ENCODE measurements at regions not wholly inside any gene's neighbourhood (a gene's known extent, or its start where the extent isn't known, plus 50 kb on each side); places are given as distances from the start of the nearest gene placed in this dataset.

- TF ChIP-seq CTCF (IDR thresholded peaks at IDR 0.05; ENCODE audit: unreplicated experiment) = no peak
- ChIA-PET CTCF (no interaction called here), POLR2A (no interaction called here)
- Mint-ChIP-seq H3K27ac (ENCODE audit: low read depth, unreplicated experiment) (peak overlapping the region; percentile 40), H3K27me3 (ENCODE audit: insufficient read depth, unreplicated experiment) (peaks cover 87% of the 10 kb centered on the region), H3K4me3 (ENCODE audit: unreplicated experiment) (peak overlapping the region; percentile 24), H3K4me1 (ENCODE audit: insufficient read depth, unreplicated experiment) (peaks cover 17% of the 10 kb centered on the region), H3K36me3 (ENCODE audit: insufficient read depth, unreplicated experiment) (no peaks in the 10 kb centered on the region), H3K9me3 (ENCODE audit: unreplicated experiment) (no peaks in the 10 kb centered on the region)
- DNase-seq (ENCODE audit: unreplicated experiment) = no peak
- intact Hi-C loops (cut with micrococcal nuclease) = no loop called here
- BruUV-seq (replicated peaks) = no TSS peak
Measured at GRCh38 chr10:100655760-100656421, 89.5 kb upstream of the PAX2 start.

GRCh38 chr10:100656454-100656853 is 88.9 kb upstream of the PAX2 start:
- intact Hi-C loops (cut with micrococcal nuclease) = no loop called here
- BruUV-seq (replicated peaks) = no TSS peak
- H3K4me1 Mint-ChIP-seq (ENCODE audit: insufficient read depth, unreplicated experiment) = peaks cover 20% of the 10 kb centered on the region
- no peak overlapping the region for H3K27ac Mint-ChIP-seq (ENCODE audit: low read depth, unreplicated experiment)
- H3K36me3 Mint-ChIP-seq (ENCODE audit: insufficient read depth, unreplicated experiment) = no peaks in the 10 kb centered on the region
- ChIA-PET POLR2A (no interaction called here), CTCF (no interaction called here)
- H3K27me3 Mint-ChIP-seq (ENCODE audit: insufficient read depth, unreplicated experiment) = peaks cover 87% of the 10 kb centered on the region
- peak overlapping the region; percentile 24 for H3K4me3 Mint-ChIP-seq (ENCODE audit: unreplicated experiment)
- peak; percentile 72 for DNase-seq (ENCODE audit: unreplicated experiment)
- no peak for TF ChIP-seq CTCF (IDR thresholded peaks at IDR 0.05; ENCODE audit: unreplicated experiment)
- H3K9me3 Mint-ChIP-seq (ENCODE audit: unreplicated experiment) = no peaks in the 10 kb centered on the region

GRCh38 chr10:100658269-100658668 is 87.1 kb upstream of the PAX2 start:
- CTCF ChIA-PET = interaction anchor here (0.5 kb wide), 1 partner anchor 338 kb away, joined by 3 read pairs; no protein-coding TSS in a partner anchor
- TF ChIP-seq CTCF (IDR thresholded peaks at IDR 0.05; ENCODE audit: unreplicated experiment) = no peak
- Mint-ChIP-seq H3K9me3 (ENCODE audit: unreplicated experiment) (no peaks in the 10 kb centered on the region), H3K36me3 (ENCODE audit: insufficient read depth, unreplicated experiment) (no peaks in the 10 kb centered on the region), H3K27me3 (ENCODE audit: insufficient read depth, unreplicated experiment) (peaks cover 73% of the 10 kb centered on the region), H3K4me1 (ENCODE audit: insufficient read depth, unreplicated experiment) (peaks cover 20% of the 10 kb centered on the region), H3K4me3 (ENCODE audit: unreplicated experiment) (no peak overlapping the region), H3K27ac (ENCODE audit: low read depth, unreplicated experiment) (no peak overlapping the region)
- intact Hi-C loops (cut with micrococcal nuclease) = no loop called here
- no TSS peak for BruUV-seq (replicated peaks)
- DNase-seq (ENCODE audit: unreplicated experiment) = no peak
- POLR2A ChIA-PET = no interaction called here

- CTCF ChIA-PET = no interaction called here
- DNase-seq (ENCODE audit: unreplicated experiment) = no peak
- Mint-ChIP-seq H3K9me3 (ENCODE audit: unreplicated experiment) (no peaks in the 10 kb centered on the region), H3K4me3 (ENCODE audit: unreplicated experiment) (no peak overlapping the region), H3K4me1 (ENCODE audit: insufficient read depth, unreplicated experiment) (peaks cover 20% of the 10 kb centered on the region), H3K27me3 (ENCODE audit: insufficient read depth, unreplicated experiment) (peaks cover 68% of the 10 kb centered on the region), H3K27ac (ENCODE audit: low read depth, unreplicated experiment) (no peak overlapping the region), H3K36me3 (ENCODE audit: insufficient read depth, unreplicated experiment) (no peaks in the 10 kb centered on the region)
- POLR2A ChIA-PET = no interaction called here
- no peak for TF ChIP-seq CTCF (IDR thresholded peaks at IDR 0.05; ENCODE audit: unreplicated experiment)
- no TSS peak for BruUV-seq (replicated peaks)
- intact Hi-C loops (cut with micrococcal nuclease) = no loop called here
Measured at GRCh38 chr10:100659361-100660098, 85.9 kb upstream of the PAX2 start.

Measured in MCF 10A (cell line).